ENCODE measurements at regions not wholly inside any gene's neighbourhood (a gene's known extent, or its start where the extent isn't known, plus 50 kb on each side); places are given as distances from the start of the nearest gene placed in this dataset.

DNA sequence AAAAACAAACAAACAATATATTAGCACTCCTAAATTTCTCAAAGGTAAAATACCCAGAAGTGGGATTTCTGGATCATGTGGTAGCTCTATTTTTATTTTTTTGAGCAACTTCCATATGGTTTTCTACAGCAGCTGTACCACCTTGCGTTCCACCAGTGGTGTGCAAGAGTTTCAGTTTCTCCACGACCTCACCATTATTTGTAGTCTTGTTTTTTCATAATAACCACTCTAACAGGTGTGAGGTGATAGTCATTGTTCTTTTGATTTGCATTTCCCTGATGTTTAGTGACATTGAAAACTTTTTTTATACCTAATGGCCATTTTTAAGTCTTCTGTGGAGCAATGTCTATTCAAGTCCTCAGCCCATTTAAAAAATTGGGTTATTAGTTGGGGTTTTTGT, 127.3 kb upstream of the SLC38A2 start:
- Histone ChIP-seq H3K27me3 (ENCODE audit: control insufficient read depth, insufficient read depth, low read length) (no peaks in the 10 kb centered on the region), H3K36me3 (ENCODE audit: control insufficient read depth, insufficient read depth, low read length) (no peaks in the 10 kb centered on the region), H3K4me3 (ENCODE audit: low read depth, low read length) (no peak overlapping the region)
- FAIRE-seq: no peak
- DNase-seq (ENCODE audit: low read depth): no peak
- TF ChIP-seq, protein P1, sequence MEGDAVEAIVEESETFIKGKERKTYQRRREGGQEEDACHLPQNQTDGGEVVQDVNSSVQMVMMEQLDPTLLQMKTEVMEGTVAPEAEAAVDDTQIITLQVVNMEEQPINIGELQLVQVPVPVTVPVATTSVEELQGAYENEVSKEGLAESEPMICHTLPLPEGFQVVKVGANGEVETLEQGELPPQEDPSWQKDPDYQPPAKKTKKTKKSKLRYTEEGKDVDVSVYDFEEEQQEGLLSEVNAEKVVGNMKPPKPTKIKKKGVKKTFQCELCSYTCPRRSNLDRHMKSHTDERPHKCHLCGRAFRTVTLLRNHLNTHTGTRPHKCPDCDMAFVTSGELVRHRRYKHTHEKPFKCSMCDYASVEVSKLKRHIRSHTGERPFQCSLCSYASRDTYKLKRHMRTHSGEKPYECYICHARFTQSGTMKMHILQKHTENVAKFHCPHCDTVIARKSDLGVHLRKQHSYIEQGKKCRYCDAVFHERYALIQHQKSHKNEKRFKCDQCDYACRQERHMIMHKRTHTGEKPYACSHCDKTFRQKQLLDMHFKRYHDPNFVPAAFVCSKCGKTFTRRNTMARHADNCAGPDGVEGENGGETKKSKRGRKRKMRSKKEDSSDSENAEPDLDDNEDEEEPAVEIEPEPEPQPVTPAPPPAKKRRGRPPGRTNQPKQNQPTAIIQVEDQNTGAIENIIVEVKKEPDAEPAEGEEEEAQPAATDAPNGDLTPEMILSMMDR (IDR thresholded peaks at IDR 0.05; ENCODE audit: insufficient read depth, low read length, severe bottlenecking): no peak

DNA sequence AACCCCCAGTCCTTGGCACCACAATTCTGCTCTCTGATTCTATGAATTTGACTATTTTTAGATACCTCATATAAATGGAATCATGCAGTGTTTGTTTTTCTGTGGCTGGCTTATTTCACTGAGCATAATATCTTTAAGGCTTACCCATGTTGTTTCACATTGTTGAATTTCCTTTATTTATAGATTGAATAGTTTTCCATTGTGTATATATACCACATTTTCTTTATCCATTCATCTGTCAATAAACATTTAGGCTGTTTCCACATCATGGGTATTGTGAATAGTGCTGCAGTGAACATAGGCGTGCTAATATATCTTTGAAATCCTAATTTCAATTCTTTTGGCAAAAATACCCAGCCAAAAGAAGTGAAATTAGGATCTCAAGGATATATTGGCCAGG, 126.7 kb upstream of the SLC38A2 start:
- Histone ChIP-seq H3K36me3 (ENCODE audit: control insufficient read depth, insufficient read depth, low read length) (no peaks in the 10 kb centered on the region), H3K27me3 (ENCODE audit: control insufficient read depth, insufficient read depth, low read length) (no peaks in the 10 kb centered on the region), H3K4me3 (ENCODE audit: low read depth, low read length) (no peak overlapping the region)
- no peak for FAIRE-seq
- TF ChIP-seq, protein P1 (IDR thresholded peaks at IDR 0.05; ENCODE audit: insufficient read depth, low read length, severe bottlenecking): no peak
- no peak for DNase-seq (ENCODE audit: low read depth)

DNA sequence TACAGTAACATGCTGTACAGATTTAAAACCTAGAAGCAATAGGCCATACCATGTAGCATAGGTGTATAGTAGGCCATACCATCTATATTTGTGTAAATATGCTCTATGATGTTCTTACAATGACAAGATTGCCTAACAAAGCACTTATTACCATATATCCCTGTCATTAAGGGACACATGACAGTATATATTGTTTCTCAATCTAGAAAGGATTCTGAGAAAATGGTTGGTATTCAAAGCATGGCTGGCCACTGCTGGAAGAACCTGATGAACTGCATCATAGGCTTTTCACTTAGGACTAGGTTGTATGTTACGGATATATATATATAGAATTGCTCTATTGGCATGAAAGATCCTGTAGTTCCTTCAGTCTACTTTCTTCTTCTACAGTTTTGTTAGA, 125.2 kb upstream of the SLC38A2 start:
- H3K36me3 ChIP-seq (ENCODE audit: control insufficient read depth, insufficient read depth, low read length): no peaks in the 10 kb centered on the region
- DNase-seq (ENCODE audit: low read depth) (no peak), FAIRE-seq (no peak)
- H3K27me3 ChIP-seq (ENCODE audit: control insufficient read depth, insufficient read depth, low read length): no peaks in the 10 kb centered on the region
- H3K4me3 ChIP-seq (ENCODE audit: low read depth, low read length): no peak overlapping the region
- TF ChIP-seq, protein P1 (IDR thresholded peaks at IDR 0.05; ENCODE audit: insufficient read depth, low read length, severe bottlenecking): no peak

DNA sequence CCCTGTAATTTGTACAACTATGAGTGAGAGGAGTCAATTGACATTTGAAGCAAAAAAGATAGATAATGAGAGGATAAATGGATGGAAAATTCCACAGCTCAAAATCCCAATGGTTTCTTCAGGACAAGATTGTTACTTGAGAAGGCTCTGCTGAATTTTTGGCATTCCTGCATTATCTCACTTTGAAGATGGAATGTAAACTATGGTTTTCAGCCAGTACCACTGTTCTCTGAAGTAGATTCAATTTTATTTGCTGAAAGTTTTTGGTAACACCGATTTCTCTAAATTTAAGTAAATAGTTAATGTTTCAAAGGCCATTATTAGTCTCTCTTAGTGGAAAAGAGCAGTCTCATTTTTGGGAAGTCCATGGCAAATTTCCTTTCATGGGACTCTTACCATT, 121.9 kb upstream of the SLC38A2 start:
- DNase-seq (ENCODE audit: low read depth) (peak; percentile 50), FAIRE-seq (no peak)
- TF ChIP-seq, protein P1 (IDR thresholded peaks at IDR 0.05; ENCODE audit: insufficient read depth, low read length, severe bottlenecking): no peak
- no peaks in the 10 kb centered on the region for H3K36me3 ChIP-seq (ENCODE audit: control insufficient read depth, insufficient read depth, low read length)
- H3K27me3 ChIP-seq (ENCODE audit: control insufficient read depth, insufficient read depth, low read length): no peaks in the 10 kb centered on the region
- no peak overlapping the region for H3K4me3 ChIP-seq (ENCODE audit: low read depth, low read length)

DNA sequence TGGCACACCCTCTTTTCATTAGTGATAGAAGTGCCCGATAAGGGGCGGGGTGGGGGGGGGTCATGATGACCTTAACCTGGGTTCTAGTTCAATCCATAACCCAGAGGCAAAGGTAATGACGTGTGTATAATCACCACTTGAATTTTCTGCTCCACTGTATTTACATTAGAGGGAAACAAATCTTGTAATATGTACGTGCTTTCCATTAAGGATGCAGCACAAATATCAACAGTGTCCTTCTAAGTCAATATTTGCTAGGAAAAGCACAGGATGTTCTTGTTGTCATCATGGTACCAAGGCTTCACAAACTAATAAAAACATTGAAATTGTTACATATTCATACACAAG, 121.2 kb upstream of the SLC38A2 start:
- FAIRE-seq (no peak), DNase-seq (ENCODE audit: low read depth) (peak; percentile 33)
- TF ChIP-seq, protein P1 (IDR thresholded peaks at IDR 0.05; ENCODE audit: insufficient read depth, low read length, severe bottlenecking): no peak
- Histone ChIP-seq H3K4me3 (ENCODE audit: low read depth, low read length) (no peak overlapping the region), H3K27me3 (ENCODE audit: control insufficient read depth, insufficient read depth, low read length) (no peaks in the 10 kb centered on the region), H3K36me3 (ENCODE audit: control insufficient read depth, insufficient read depth, low read length) (no peaks in the 10 kb centered on the region)

DNA sequence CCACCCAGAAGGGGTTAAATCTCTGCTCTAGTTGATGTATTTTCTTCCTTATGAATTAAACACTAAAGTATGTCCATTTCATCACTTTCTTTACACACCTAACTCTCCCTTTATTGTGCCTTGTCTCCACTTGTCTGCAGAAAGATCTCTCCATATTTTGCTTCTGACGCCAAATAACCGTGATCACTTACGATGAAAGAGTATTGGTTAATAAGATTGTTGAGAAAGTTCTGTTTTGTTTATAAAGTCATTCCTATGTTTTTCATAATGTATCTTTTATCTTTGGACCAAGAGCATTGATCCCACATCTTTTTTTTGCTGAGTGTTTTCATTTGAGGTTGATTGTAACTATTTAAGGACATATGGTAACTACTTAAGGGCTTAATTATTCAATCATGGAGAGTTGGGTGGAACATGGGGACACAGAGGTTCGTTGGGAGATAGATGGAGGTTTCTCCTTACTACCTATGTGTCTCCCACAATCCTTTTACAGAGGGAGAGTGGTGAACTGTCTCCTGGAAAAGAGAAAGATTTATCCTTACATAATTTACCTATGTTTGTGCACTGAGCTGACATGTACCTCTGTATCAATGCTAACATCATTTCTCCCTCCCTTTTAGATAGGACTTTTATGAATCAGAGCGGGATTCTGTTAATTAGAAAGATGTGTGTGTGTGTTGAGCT, 120.7 kb upstream of the SLC38A2 start:
- FAIRE-seq: no peak
- peak; percentile 99 for DNase-seq (ENCODE audit: low read depth)
- TF ChIP-seq, protein P1 (IDR thresholded peaks at IDR 0.05; ENCODE audit: insufficient read depth, low read length, severe bottlenecking): peak; percentile 8
- Histone ChIP-seq H3K36me3 (ENCODE audit: control insufficient read depth, insufficient read depth, low read length) (no peaks in the 10 kb centered on the region), H3K27me3 (ENCODE audit: control insufficient read depth, insufficient read depth, low read length) (no peaks in the 10 kb centered on the region), H3K4me3 (ENCODE audit: low read depth, low read length) (no peak overlapping the region)

Measured in bronchial epithelial cell (primary cell).